Panc1 (cell line): ENCODE measurements at regions not wholly inside any gene's neighbourhood (a gene's known extent, or its start where the extent isn't known, plus 50 kb on each side); places are given as distances from the start of the nearest gene placed in this dataset.

ENCODE experiments used
- ATAC-seq: fragments of 200-7000 bp; cut with Tn5 transposase; 2 replicates; pipeline ENCODE4 v1.9.1; 2020; ENCODE audit warnings: mild to moderate bottlenecking, moderate library complexity
- BruUV-seq: library from RNA; stranded (reverse); fragments of 400-500 nt; replicated peaks from 2 replicates; lab custom pipeline; 2021; lab: Mats Ljungman, UMichigan
- CTCF ChIA-PET: fragments of 300-600 bp; sonication (Branson Sonifier 250); formaldehyde crosslinking; loops from one replicate; lab custom pipeline; 2022; ENCODE audit warnings: antibody characterized with exemption; lab: Charles Lee
- POLR2A ChIA-PET: fragments of 300-600 bp; sonication (Branson Sonifier 250); formaldehyde crosslinking; loops from one replicate; lab custom pipeline; 2022; ENCODE audit warnings: antibody characterized with exemption; lab: Charles Lee
- DNase-seq: peaks from one replicate; pipeline ENCODE4 v3.0.0-alpha.2; 2010; ENCODE audit warnings: low read depth, low spot score
- H3K27ac ChIP-seq: 2 replicates; pipeline ENCODE4 v1.5.1; 2011; ENCODE audit warnings: mild to moderate bottlenecking, low read length, inconsistent platforms
- H3K27me3 ChIP-seq: fragments of 200-500 bp; sonication (Bioruptor generic); 2 replicates; pipeline ENCODE4 v1.6.0; 2014; ENCODE audit warnings: low read length, inconsistent platforms; ENCODE audit not compliant: control insufficient read depth, insufficient read depth
- H3K36me3 ChIP-seq: fragments of 200-500 bp; sonication (Bioruptor generic); 2 replicates; pipeline ENCODE4 v1.5.1; 2014; ENCODE audit warnings: inconsistent platforms, mild to moderate bottlenecking, low read length, moderate library complexity; ENCODE audit not compliant: control insufficient read depth, insufficient read depth
- H3K4me1 ChIP-seq: 2 replicates; pipeline ENCODE4 v1.5.1; 2011; ENCODE audit warnings: inconsistent platforms, mild to moderate bottlenecking, low read length, moderate library complexity; ENCODE audit not compliant: control insufficient read depth, insufficient read depth
- H3K4me3 ChIP-seq, 2 experiments: 2 replicates each; pipeline ENCODE4 v1.5.1; 2011 to 2012; ENCODE audit warnings: low read depth in 2 of 2, low read length in 2 of 2, mild to moderate bottlenecking in 2 of 2, inconsistent platforms in 1 of 2, moderate library complexity in 1 of 2
- H3K9me3 ChIP-seq: fragments of 200-500 bp; sonication (Bioruptor generic); 2 replicates; pipeline ENCODE4 v1.5.1; 2014; ENCODE audit warnings: low read depth, mild to moderate bottlenecking, inconsistent platforms, low read length, moderate library complexity; ENCODE audit not compliant: control insufficient read depth, insufficient read depth
- CTCF ChIP-seq: fragments of 450-650 bp; IDR thresholded peaks from 2 replicates; pipeline ENCODE4 v1.5.1; 2017; ENCODE audit warnings: mild to moderate bottlenecking
- POLR2AphosphoS5 ChIP-seq: IDR thresholded peaks from 2 replicates; pipeline ENCODE4 v1.6.1; 2012; ENCODE audit warnings: mild to moderate bottlenecking, low read depth, low read length, moderate library complexity
- REST ChIP-seq, 2 experiments: IDR thresholded peaks; 2 replicates each; pipeline ENCODE4 v1.6.1; 2011 to 2012; ENCODE audit warnings: low read depth in 2 of 2, control low read depth in 1 of 2, low read length in 1 of 2, mild to moderate bottlenecking in 1 of 2, moderate library complexity in 1 of 2; ENCODE audit not compliant: insufficient read depth in 1 of 2
- SIN3A ChIP-seq: IDR thresholded peaks from 2 replicates; pipeline ENCODE4 v1.6.1; 2012; ENCODE audit warnings: low read depth, mild to moderate bottlenecking, low read length, moderate library complexity, borderline replicate concordance; ENCODE audit not compliant: insufficient read depth
- TCF7L2 ChIP-seq: IDR thresholded peaks from 2 replicates; pipeline ENCODE4 v1.6.1; 2011; ENCODE audit warnings: mild to moderate bottlenecking, low read depth, low read length, inconsistent platforms
- in situ Hi-C: cut with HindIII; loops from 2 replicates; pipeline ENCODE4 v1.10.0; 2016; ENCODE audit warnings: low sequenced_read_pairs, low pct_unique_long_range_greater_than_20kb
- intact Hi-C: fragments of 100-400 bp; cut with micrococcal nuclease; formaldehyde crosslinking; loops from one replicate; pipeline ENCODE4 v1.10.0; 2022; ENCODE audit not compliant: unreplicated experiment

GRCh38 chr18:22657619-22658018 is 239.9 kb upstream of the CTAGE1 start:
- ChIA-PET POLR2A (no interaction called here), CTCF (no interaction called here)
- TF ChIP-seq TCF7L2 (no peak), CTCF (no peak), POLR2AphosphoS5 (no peak), REST (IDR thresholded peaks at IDR 0.05; ENCODE audit: insufficient read depth in 1 of 2, low read depth in 2 of 2, low read length in 1 of 2) (no peak)
- H3K36me3 ChIP-seq, result no peaks in the 10 kb centered on the region
- BruUV-seq, result no TSS peak
- intact Hi-C loops (loop anchor here (10.0 kb wide), 1 partner anchor 47 kb away; no protein-coding TSS in a partner anchor), in situ Hi-C loops (no loop called here)
- H3K4me3 ChIP-seq, result no peak overlapping the region
- no peak for ATAC-seq
- H3K4me1 ChIP-seq, result no peaks in the 10 kb centered on the region
- no peak overlapping the region for H3K27ac ChIP-seq
- H3K9me3 ChIP-seq, result peaks cover 10% of the 10 kb centered on the region; the same call in 1 of the 2 replicates
- H3K27me3 ChIP-seq, result no peaks in the 10 kb centered on the region
- no peak for DNase-seq

GRCh38 chr18:22658318-22658717 is 240.6 kb upstream of the CTAGE1 start:
- Histone ChIP-seq H3K27ac (no peak overlapping the region), H3K4me1 (no peaks in the 10 kb centered on the region), H3K9me3 (peaks cover 10% of the 10 kb centered on the region; the same call in 1 of the 2 replicates), H3K4me3 (no peak overlapping the region), H3K36me3 (no peaks in the 10 kb centered on the region), H3K27me3 (no peaks in the 10 kb centered on the region)
- ATAC-seq (no peak), DNase-seq (no peak)
- in situ Hi-C loops (no loop called here), intact Hi-C loops (loop anchor here (10.0 kb wide), 1 partner anchor 46 kb away; no protein-coding TSS in a partner anchor)
- ChIA-PET CTCF (no interaction called here), POLR2A (no interaction called here)
- no TSS peak for BruUV-seq
- TF ChIP-seq CTCF (no peak), REST (IDR thresholded peaks at IDR 0.05; ENCODE audit: insufficient read depth in 1 of 2, low read depth in 2 of 2, low read length in 1 of 2) (no peak), POLR2AphosphoS5 (no peak), TCF7L2 (no peak), SIN3A (no peak)
